Ovary (tissue), 7 donors: ENCODE measurements at regions not wholly inside any gene's neighbourhood (a gene's known extent, or its start where the extent isn't known, plus 50 kb on each side); places are given as distances from the start of the nearest gene placed in this dataset.

ENCODE experiments used
- DNase-seq, 5 donors: peaks; one replicate each; pipeline ENCODE4 v3.0.0-alpha.2; 2019 to 2020
- H3K27ac ChIP-seq, 2 donors: fragments of 200-600 bp; one replicate each; pipeline versions ENCODE4 v1.5.1 to v1.8.0; 2019 to 2022
- H3K27me3 ChIP-seq: fragments of 200-600 bp; one replicate; pipeline ENCODE4 v1.8.0; 2022
- H3K36me3 ChIP-seq: fragments of 200-600 bp; sonication (generic); one replicate; pipeline ENCODE4 v1.5.1; 2019
- H3K4me1 ChIP-seq: one replicate; pipeline ENCODE4 v1.8.1; 2013; ENCODE audit warnings: mild to moderate bottlenecking, moderate library complexity; ENCODE audit not compliant: insufficient read depth
- H3K4me3 ChIP-seq: fragments of 200-600 bp; sonication (generic); one replicate; pipeline ENCODE4 v1.5.1; 2017
- H3K9me3 ChIP-seq, 2 donors: fragments of 200-600 bp in 1 of 2; sonication (generic) in 1 of 2; one replicate each; pipeline versions ENCODE4 v1.5.1 to v1.8.1; 2013 to 2019; ENCODE audit warnings: mild to moderate bottlenecking in 1 of 2, moderate library complexity in 1 of 2
- EP300 ChIP-seq: sonication (generic); formaldehyde crosslinking; IDR thresholded peaks from one replicate; pipeline ENCODE4 v1.6.1; 2017; ENCODE audit warnings: antibody characterized with exemption
- POLR2A ChIP-seq: fragments of 450-650 bp; IDR thresholded peaks from one replicate; pipeline ENCODE4 v1.6.1; 2017; ENCODE audit warnings: antibody characterized with exemption, mild to moderate bottlenecking, moderate library complexity
- WGBS, 3 donors: extraction: QIAGEN DNeasy Blood & Tissue Kit in 1 of 3; methylation state at CpG; one replicate each; pipeline versions ENCODE4 v1.1.5 to v1.1.7; 2013 to 2017; 5-methylcytosine and 5-hydroxymethylcytosine counted together
- intact Hi-C, 4 donors: fragments of 100-400 bp; cut with DNase I; formaldehyde crosslinking; loops; one replicate each; pipeline versions ENCODE4 v1.11.0 to v1.15.1; 2022 to 2023
- TF ChIP-seq, protein P1 (sequence below), 3 donors: fragments of 450-650 bp in 2 of 3; fragments of 200-600 bp in 1 of 3; IDR thresholded peaks; one replicate each; pipeline versions ENCODE4 v1.5.1 to v1.8.0; 2016 to 2022; ENCODE audit warnings: antibody characterized with exemption in 3 of 3, mild to moderate bottlenecking in 1 of 3
- donor health status: DM: no; HTN: no; CAD: no; lungs with moderate emphysema.
- donor health status: DM: no; HTN: no; CAD: no.
- donor health status: Bipolar disorder and iron deficiency.
- donor health status: DM: no; HTN: no; CAD: no.
- donor health status: DM: yes; HTN: yes; CAD: no.

DNA sequence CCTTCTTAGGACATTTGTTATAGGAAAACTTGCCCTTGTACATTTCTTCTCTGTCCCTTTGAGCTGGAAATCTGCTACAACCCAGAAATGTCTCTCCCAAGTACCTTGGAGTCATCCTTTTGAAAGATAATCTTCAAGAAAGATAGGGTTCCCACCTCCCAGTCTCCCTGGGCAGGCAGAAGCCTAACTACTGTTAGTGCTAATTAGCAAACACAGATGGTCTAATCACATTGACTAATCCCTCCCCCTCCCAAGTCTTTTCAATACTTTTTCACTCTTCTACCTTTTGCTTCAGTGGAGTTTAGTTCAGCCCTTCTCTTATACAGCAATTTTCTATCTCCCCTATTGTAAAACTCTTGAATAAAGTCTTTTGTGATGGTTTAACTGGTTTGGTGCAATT lies 129.8 kb upstream of the PPFIA2 start:
- intact Hi-C loops, result no loop called here
- Histone ChIP-seq H3K4me3 (no peak overlapping the region), H3K36me3 (no peaks in the 10 kb centered on the region), H3K27ac (no peak overlapping the region), H3K4me1 (no peaks in the 10 kb centered on the region), H3K9me3 (no peaks in the 10 kb centered on the region), H3K27me3 (no peaks in the 10 kb centered on the region)
- no peak for DNase-seq
- TF ChIP-seq EP300 (no peak), POLR2A (no peak)
- TF ChIP-seq, protein P1, sequence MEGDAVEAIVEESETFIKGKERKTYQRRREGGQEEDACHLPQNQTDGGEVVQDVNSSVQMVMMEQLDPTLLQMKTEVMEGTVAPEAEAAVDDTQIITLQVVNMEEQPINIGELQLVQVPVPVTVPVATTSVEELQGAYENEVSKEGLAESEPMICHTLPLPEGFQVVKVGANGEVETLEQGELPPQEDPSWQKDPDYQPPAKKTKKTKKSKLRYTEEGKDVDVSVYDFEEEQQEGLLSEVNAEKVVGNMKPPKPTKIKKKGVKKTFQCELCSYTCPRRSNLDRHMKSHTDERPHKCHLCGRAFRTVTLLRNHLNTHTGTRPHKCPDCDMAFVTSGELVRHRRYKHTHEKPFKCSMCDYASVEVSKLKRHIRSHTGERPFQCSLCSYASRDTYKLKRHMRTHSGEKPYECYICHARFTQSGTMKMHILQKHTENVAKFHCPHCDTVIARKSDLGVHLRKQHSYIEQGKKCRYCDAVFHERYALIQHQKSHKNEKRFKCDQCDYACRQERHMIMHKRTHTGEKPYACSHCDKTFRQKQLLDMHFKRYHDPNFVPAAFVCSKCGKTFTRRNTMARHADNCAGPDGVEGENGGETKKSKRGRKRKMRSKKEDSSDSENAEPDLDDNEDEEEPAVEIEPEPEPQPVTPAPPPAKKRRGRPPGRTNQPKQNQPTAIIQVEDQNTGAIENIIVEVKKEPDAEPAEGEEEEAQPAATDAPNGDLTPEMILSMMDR (IDR thresholded peaks at IDR 0.05), result no peak

DNA sequence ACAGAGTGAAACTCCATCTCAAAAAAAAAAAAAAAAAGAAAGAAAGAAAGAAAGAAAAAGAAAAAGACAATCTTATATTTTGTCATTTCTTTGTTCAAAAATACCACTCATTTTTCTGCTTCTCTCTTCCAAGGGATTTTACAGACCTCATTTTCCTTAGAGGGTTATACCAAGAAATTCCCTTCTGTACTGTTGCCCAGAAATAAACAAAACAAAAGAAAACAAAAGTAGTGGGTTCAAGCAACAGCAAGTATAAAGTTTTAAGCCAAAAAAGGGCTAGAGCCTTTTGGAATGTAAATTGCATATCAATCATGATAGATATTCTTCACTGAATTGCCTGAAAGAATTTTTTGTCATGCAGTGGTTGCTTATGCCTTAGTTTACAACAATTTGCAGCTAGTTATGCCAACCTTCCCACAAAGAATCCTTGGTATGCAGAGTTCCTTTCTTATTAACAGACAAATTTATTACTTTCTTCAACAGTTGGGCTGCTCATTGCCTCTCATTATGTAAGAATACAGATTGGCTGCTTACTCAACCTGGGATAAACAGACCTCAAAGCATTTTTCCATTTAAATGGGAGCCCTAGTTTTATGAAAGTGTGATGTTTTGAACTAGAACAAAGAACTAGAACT lies 129.1 kb upstream of the PPFIA2 start:
- Histone ChIP-seq H3K36me3 (no peaks in the 10 kb centered on the region), H3K27ac (no peak overlapping the region), H3K9me3 (no peaks in the 10 kb centered on the region), H3K4me3 (no peak overlapping the region), H3K27me3 (no peaks in the 10 kb centered on the region), H3K4me1 (no peaks in the 10 kb centered on the region)
- TF ChIP-seq EP300, result no peak
- TF ChIP-seq POLR2A, result no peak
- TF ChIP-seq, protein P1 (IDR thresholded peaks at IDR 0.05), result no peak
- intact Hi-C loops, result no loop called here
- no peak for DNase-seq

DNA sequence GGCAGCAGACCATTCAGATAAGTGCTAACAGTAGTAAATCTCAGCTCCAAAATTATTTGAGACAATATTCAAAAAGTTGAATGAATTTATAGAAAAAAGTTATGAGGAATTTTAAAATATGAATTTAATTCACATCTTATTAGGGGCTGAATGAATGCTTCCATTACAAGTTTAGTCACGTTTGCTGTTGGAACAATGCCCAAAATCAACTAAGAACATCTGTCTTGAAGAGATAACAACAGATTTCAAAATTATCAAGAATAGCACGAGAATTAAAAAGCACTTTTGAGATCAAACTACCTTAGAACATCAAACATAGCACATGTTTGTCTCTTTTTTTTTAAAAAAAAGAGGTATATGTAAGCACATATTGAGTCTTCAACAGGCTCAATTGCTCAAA lies 115.4 kb upstream of the PPFIA2 start:
- DNase-seq, result no peak
- 2 to 6% (median 4%) methylated on average over 2 of the region's 2 CpGs for WGBS, 3 donors
- Histone ChIP-seq H3K36me3 (no peaks in the 10 kb centered on the region), H3K4me3 (no peak overlapping the region), H3K4me1 (no peaks in the 10 kb centered on the region), H3K27ac (no peak overlapping the region), H3K9me3 (no peaks in the 10 kb centered on the region), H3K27me3 (no peaks in the 10 kb centered on the region)
- TF ChIP-seq, protein P1 (IDR thresholded peaks at IDR 0.05), result no peak
- TF ChIP-seq POLR2A, result no peak
- TF ChIP-seq EP300, result no peak
- intact Hi-C loops, result no loop called here

DNA sequence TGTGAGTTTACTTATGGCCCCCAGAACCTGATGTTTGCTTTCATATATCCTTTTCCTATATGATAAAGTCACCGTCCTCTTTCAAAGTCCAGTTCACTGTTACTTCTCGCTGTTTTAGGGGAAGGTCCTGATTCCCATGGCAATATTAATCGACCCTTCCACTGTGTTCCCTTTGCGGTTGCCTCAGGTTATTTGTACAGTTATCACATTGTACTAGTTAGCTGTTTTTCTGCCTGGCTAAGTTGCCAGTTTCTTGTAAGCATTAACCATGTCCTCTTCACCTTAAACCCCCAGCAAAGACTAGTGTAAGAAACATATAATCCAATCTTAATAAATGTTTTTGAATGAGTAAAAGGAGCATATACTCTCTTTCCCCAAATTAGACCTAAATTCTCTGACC lies 115.0 kb upstream of the PPFIA2 start:
- Histone ChIP-seq H3K4me3 (no peak overlapping the region), H3K9me3 (no peaks in the 10 kb centered on the region), H3K36me3 (no peaks in the 10 kb centered on the region), H3K27ac (no peak overlapping the region), H3K4me1 (no peaks in the 10 kb centered on the region), H3K27me3 (no peaks in the 10 kb centered on the region)
- WGBS, 3 donors, result 52 to 74% (median 54%) methylated on average over 4 of the region's 4 CpGs
- intact Hi-C loops, result no loop called here
- DNase-seq, result no peak
- TF ChIP-seq POLR2A (no peak), EP300 (no peak)
- TF ChIP-seq, protein P1 (IDR thresholded peaks at IDR 0.05), result no peak
